GM12892 (cell line): ENCODE measurements at regions not wholly inside any gene's neighbourhood (a gene's known extent, or its start where the extent isn't known, plus 50 kb on each side); places are given as distances from the start of the nearest gene placed in this dataset.

Experiments used
- POLR2A ChIP-seq: IDR thresholded peaks from 2 replicates; pipeline ENCODE4 v1.6.1; 2011; ENCODE audit warnings: low read depth, low read length, control low read depth
- POLR2AphosphoS5 ChIP-seq: IDR thresholded peaks from 2 replicates; pipeline ENCODE4 v1.6.1; 2011; ENCODE audit warnings: low read depth, low read length, control low read depth

DNA sequence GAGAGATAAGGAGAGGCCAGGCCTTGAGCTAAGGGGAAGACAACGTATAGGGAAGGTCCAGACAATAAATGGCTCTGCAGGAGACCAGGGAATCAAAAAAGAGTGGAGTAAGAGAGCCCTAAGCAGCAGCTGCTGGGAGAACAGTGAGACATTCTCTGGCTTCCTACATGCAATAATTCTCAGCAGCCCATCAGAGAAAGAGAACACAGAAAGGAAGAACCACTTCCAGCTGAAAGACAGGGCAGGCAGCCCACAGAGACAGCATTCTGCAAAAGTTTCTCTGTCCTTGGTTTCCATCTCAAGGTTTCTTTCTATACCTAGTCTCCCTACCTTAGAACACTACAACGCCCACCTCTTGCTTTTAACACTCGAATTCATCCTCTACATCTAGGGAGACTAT, 189.9 kb downstream of the DEPDC1B start:
- TF ChIP-seq POLR2AphosphoS5 = no peak
- no peak for TF ChIP-seq POLR2A
